ENCODE measurements at regions not wholly inside any gene's neighbourhood (a gene's known extent, or its start where the extent isn't known, plus 50 kb on each side); places are given as distances from the start of the nearest gene placed in this dataset.

- FAIRE-seq: no peak
- TF ChIP-seq EZH2 (IDR thresholded peaks at IDR 0.05; ENCODE audit: low read length) (no peak), CTCF (optimal IDR thresholded peaks at IDR 0.05 in 1 of 3, IDR thresholded peaks at IDR 0.05 in 1 of 3, conservative IDR thresholded peaks at IDR 0.05 in 1 of 3; ENCODE audit: extremely low read depth in 1 of 3, insufficient read depth in 2 of 3, low read length in 3 of 3) (no peak)
Observed at GRCh38 chr3:18641916-18642315, 216.8 kb upstream of the SATB1 start.

GRCh38 chr3:18635215-18635614 lies 210.1 kb upstream of the SATB1 start:
- Histone ChIP-seq H3K9ac (ENCODE audit: control insufficient read depth, extremely low read depth, insufficient read depth, low read length) (no peak overlapping the region), H3K4me1 (ENCODE audit: control insufficient read depth, extremely low read depth, insufficient read depth, low read length) (no peaks in the 10 kb centered on the region), H3K9me1 (ENCODE audit: control insufficient read depth, extremely low read depth, insufficient read depth, low read length) (no peaks in the 10 kb centered on the region), H2AFZ (ENCODE audit: control insufficient read depth, low read length) (no peak overlapping the region), H4K20me1 (ENCODE audit: control insufficient read depth, extremely low read depth, insufficient read depth, low read length) (no peaks in the 10 kb centered on the region), H3K27ac (ENCODE audit: control insufficient read depth, insufficient read depth, low read length) (no peak overlapping the region), H3K36me3 (ENCODE audit: control insufficient read depth in 2 of 2, extremely low read depth in 1 of 2, insufficient read depth in 2 of 2, low read length in 2 of 2) (no peaks in the 10 kb centered on the region), H3K27me3 (ENCODE audit: control insufficient read depth, extremely low read depth, insufficient read depth, low read length) (no peaks in the 10 kb centered on the region), H3K4me3 (ENCODE audit: control insufficient read depth in 2 of 3, extremely low read depth in 1 of 3, insufficient read depth in 2 of 3, low read depth in 1 of 3, low read length in 3 of 3) (no peak overlapping the region), H3K9me3 (ENCODE audit: control insufficient read depth, low read depth, low read length) (no peaks in the 10 kb centered on the region), H3K79me2 (ENCODE audit: control insufficient read depth, insufficient read depth, low read length) (no peaks in the 10 kb centered on the region), H3K4me2 (ENCODE audit: control insufficient read depth, extremely low read depth, insufficient read depth, low read depth, low read length) (no peak overlapping the region)
- no peak for FAIRE-seq
- dilution Hi-C loops (cut with MboI; ENCODE audit: extremely low pct_ligation_motif_present, low sequenced_read_pairs): no loop called here
- TF ChIP-seq CTCF (optimal IDR thresholded peaks at IDR 0.05 in 1 of 3, IDR thresholded peaks at IDR 0.05 in 1 of 3, conservative IDR thresholded peaks at IDR 0.05 in 1 of 3; ENCODE audit: extremely low read depth in 1 of 3, insufficient read depth in 2 of 3, low read length in 3 of 3) (no peak), EZH2 (IDR thresholded peaks at IDR 0.05; ENCODE audit: low read length) (no peak)
- DNase-seq (ENCODE audit: low read depth, low spot score): no peak

More at GRCh38 chr3:18641916-18642315, 216.8 kb upstream of the SATB1 start:
- no peaks in the 10 kb centered on the region for H4K20me1 ChIP-seq (ENCODE audit: control insufficient read depth, extremely low read depth, insufficient read depth, low read length)
- H3K79me2 ChIP-seq (ENCODE audit: control insufficient read depth, insufficient read depth, low read length): no peaks in the 10 kb centered on the region
- no peak for DNase-seq (ENCODE audit: low read depth, low spot score)
- H3K36me3 ChIP-seq (ENCODE audit: control insufficient read depth in 2 of 2, extremely low read depth in 1 of 2, insufficient read depth in 2 of 2, low read length in 2 of 2): no peaks in the 10 kb centered on the region
- no peak overlapping the region for H2AFZ ChIP-seq (ENCODE audit: control insufficient read depth, low read length)
- no peak overlapping the region for H3K4me2 ChIP-seq (ENCODE audit: control insufficient read depth, extremely low read depth, insufficient read depth, low read depth, low read length)
- H3K27ac ChIP-seq (ENCODE audit: control insufficient read depth, insufficient read depth, low read length): no peak overlapping the region
- H3K4me3 ChIP-seq (ENCODE audit: control insufficient read depth in 2 of 3, extremely low read depth in 1 of 3, insufficient read depth in 2 of 3, low read depth in 1 of 3, low read length in 3 of 3): no peak overlapping the region
- no peak overlapping the region for H3K9ac ChIP-seq (ENCODE audit: control insufficient read depth, extremely low read depth, insufficient read depth, low read length)
- H3K9me3 ChIP-seq (ENCODE audit: control insufficient read depth, low read depth, low read length): no peaks in the 10 kb centered on the region
- dilution Hi-C loops (cut with MboI; ENCODE audit: extremely low pct_ligation_motif_present, low sequenced_read_pairs): no loop called here
- no peaks in the 10 kb centered on the region for H3K27me3 ChIP-seq (ENCODE audit: control insufficient read depth, extremely low read depth, insufficient read depth, low read length)
- no peaks in the 10 kb centered on the region for H3K9me1 ChIP-seq (ENCODE audit: control insufficient read depth, extremely low read depth, insufficient read depth, low read length)
- H3K4me1 ChIP-seq (ENCODE audit: control insufficient read depth, extremely low read depth, insufficient read depth, low read length): no peaks in the 10 kb centered on the region

All from keratinocyte (primary cell).